H1 (cell line): ENCODE measurements at regions not wholly inside any gene's neighbourhood (a gene's known extent, or its start where the extent isn't known, plus 50 kb on each side); places are given as distances from the start of the nearest gene placed in this dataset.

ENCODE experiments used
- CTCF ChIA-PET: fragments of 300-600 bp; sonication (Branson Sonifier 250); formaldehyde crosslinking; loops from one replicate; lab custom pipeline; 2021; ENCODE audit not compliant: partially characterized antibody; lab: Charles Lee
- POLR2A ChIA-PET: fragments of 300-600 bp; sonication (Branson Sonifier 250); formaldehyde crosslinking; loops from one replicate; lab custom pipeline; 2021; ENCODE audit warnings: inconsistent platforms; ENCODE audit not compliant: partially characterized antibody; lab: Charles Lee
- DNase-seq, 2 experiments: peaks; one replicate each; pipeline versions ENCODE4 v3.0.0 to v3.0.0-alpha.2; 2010 to 2022; ENCODE audit warnings: low spot score in 2 of 2, low read depth in 1 of 2, mixed read lengths in 1 of 2
- FAIRE-seq: peaks from 2 replicates; lab custom pipeline; 2011; peaks lifted over from hg19 to GRCh38; lab: Jason Lieb, UNC
- H2AFZ ChIP-seq: 2 replicates; pipeline ENCODE4 v1.8.1; 2012; ENCODE audit warnings: low read length, inconsistent platforms
- H2AK5ac ChIP-seq: 2 replicates; pipeline ENCODE4 v1.6.1; 2013; ENCODE audit warnings: low read depth, low read length
- H2BK120ac ChIP-seq: replicated peaks from 2 replicates; pipeline ENCODE3; 2013; ENCODE audit warnings: low read depth, low read length, inconsistent platforms
- H2BK12ac ChIP-seq: 2 replicates; pipeline ENCODE4 v1.6.1; 2013; ENCODE audit warnings: low read depth, low read length
- H2BK15ac ChIP-seq: 2 replicates; pipeline ENCODE4 v1.6.1; 2013; ENCODE audit warnings: low read length
- H2BK20ac ChIP-seq: 2 replicates; pipeline ENCODE4 v1.6.1; 2013; ENCODE audit warnings: low read length
- H2BK5ac ChIP-seq: 2 replicates; pipeline ENCODE4 v1.6.1; 2013; ENCODE audit warnings: low read depth, low read length
- H3K14ac ChIP-seq: 2 replicates; pipeline ENCODE4 v1.6.1; 2013; ENCODE audit warnings: inconsistent platforms; ENCODE audit not compliant: insufficient read length
- H3K18ac ChIP-seq: 2 replicates; pipeline ENCODE4 v1.6.1; 2013; ENCODE audit warnings: low read length; ENCODE audit errors: extremely low read depth
- H3K23ac ChIP-seq: 2 replicates; pipeline ENCODE4 v1.6.1; 2013; ENCODE audit warnings: inconsistent platforms; ENCODE audit not compliant: insufficient read length
- H3K23me2 ChIP-seq: 2 replicates; pipeline ENCODE4 v1.6.1; 2013; ENCODE audit warnings: low read depth, low read length
- H3K27ac ChIP-seq: 2 replicates; pipeline ENCODE4 v1.6.1; 2011; ENCODE audit warnings: low read depth, low read length, inconsistent platforms
- H3K27me3 ChIP-seq, 4 experiments: replicated peaks in 1 of 4; 1 replicate in 1 of 4; 2 replicates in 3 of 4; pipeline versions ENCODE4 v1.6.1 to v1.8.1; 2011 to 2013; ENCODE audit warnings: low read length in 3 of 4, mild to moderate bottlenecking in 3 of 4, inconsistent platforms in 2 of 4, mixed read lengths in 2 of 4, moderate library complexity in 1 of 4; ENCODE audit not compliant: control insufficient read depth in 3 of 4, insufficient read depth in 3 of 4; ENCODE audit errors: extremely low read depth in 1 of 4
- H3K36me3 ChIP-seq, 4 experiments: 2 replicates each; pipeline versions ENCODE4 v1.6.1 to v1.8.1; 2011 to 2013; ENCODE audit warnings: mild to moderate bottlenecking in 4 of 4, low read length in 3 of 4, moderate library complexity in 2 of 4, control low read depth in 1 of 4, inconsistent platforms in 1 of 4; ENCODE audit not compliant: insufficient read depth in 4 of 4, control insufficient read depth in 2 of 4
- H3K4ac ChIP-seq: replicated peaks from 2 replicates; pipeline ENCODE3; 2013; ENCODE audit warnings: low read length, low read depth, mixed read lengths, inconsistent platforms; ENCODE audit not compliant: insufficient read length
- H3K4me1 ChIP-seq, 4 experiments: replicated peaks in 1 of 4; 1 replicate in 1 of 4; 2 replicates in 3 of 4; pipeline versions ENCODE4 v1.6.1 to v1.8.1; 2011 to 2013; ENCODE audit warnings: low read length in 3 of 4, inconsistent platforms in 2 of 4, mixed read lengths in 1 of 4; ENCODE audit not compliant: insufficient read depth in 4 of 4, control insufficient read depth in 3 of 4
- H3K4me2 ChIP-seq, 2 experiments: 2 replicates each; pipeline versions ENCODE4 v1.6.1 to v1.8.1; 2011 to 2013; ENCODE audit warnings: low read depth in 2 of 2, low read length in 2 of 2, control low read depth in 1 of 2, inconsistent platforms in 1 of 2, mild to moderate bottlenecking in 1 of 2; ENCODE audit not compliant: insufficient read depth in 1 of 2
- H3K4me3 ChIP-seq, 4 experiments: fragments of 200-600, 300-600 bp in 1 of 4; sonication (generic), shearing (Covaris generic), sonication (Bioruptor Twin) in 1 of 4; 2 replicates each; pipeline versions ENCODE4 v1.5.1 to v1.8.1; 2011 to 2016; ENCODE audit warnings: low read length in 4 of 4, low read depth in 3 of 4, control low read depth in 2 of 4, inconsistent platforms in 2 of 4, mild to moderate bottlenecking in 2 of 4, mixed read lengths in 1 of 4, moderate library complexity in 1 of 4; ENCODE audit not compliant: insufficient read depth in 2 of 4; ENCODE audit errors: extremely low read depth in 1 of 4
- H3K56ac ChIP-seq: replicated peaks from 2 replicates; pipeline ENCODE3; 2013; ENCODE audit warnings: low read depth, mild to moderate bottlenecking, mixed read lengths, low read length, inconsistent platforms; ENCODE audit not compliant: insufficient read length
- H3K79me1 ChIP-seq: 2 replicates; pipeline ENCODE4 v1.6.1; 2013; ENCODE audit warnings: low read depth, low read length, control low read depth
- H3K79me2 ChIP-seq, 2 experiments: 2 replicates each; pipeline versions ENCODE4 v1.6.1 to v1.8.1; 2012 to 2013; ENCODE audit warnings: low read length in 2 of 2, mild to moderate bottlenecking in 2 of 2, inconsistent platforms in 1 of 2; ENCODE audit not compliant: insufficient read depth in 2 of 2, control insufficient read depth in 1 of 2
- H3K9ac ChIP-seq, 4 experiments: replicated peaks in 1 of 4; 1 replicate in 1 of 4; 2 replicates in 3 of 4; pipeline versions ENCODE4 v1.6.1 to v1.8.1; 2011 to 2013; ENCODE audit warnings: low read depth in 3 of 4, low read length in 3 of 4, control low read depth in 2 of 4, mild to moderate bottlenecking in 2 of 4, moderate library complexity in 2 of 4, inconsistent platforms in 1 of 4; ENCODE audit errors: extremely low read depth in 1 of 4
- H3K9me3 ChIP-seq, 2 experiments: 2 replicates each; pipeline versions ENCODE4 v1.6.1 to v1.8.1; 2012 to 2013; ENCODE audit warnings: mild to moderate bottlenecking in 2 of 2, moderate library complexity in 2 of 2, control low read depth in 1 of 2, inconsistent platforms in 1 of 2, low read depth in 1 of 2, low read length in 1 of 2, mixed read lengths in 1 of 2; ENCODE audit not compliant: insufficient read depth in 2 of 2
- H4K20me1 ChIP-seq, 2 experiments: replicated peaks in 1 of 2; 2 replicates each; pipeline versions ENCODE3 to v1.8.1; 2011 to 2013; ENCODE audit warnings: inconsistent platforms in 2 of 2, low read length in 2 of 2, mild to moderate bottlenecking in 1 of 2; ENCODE audit not compliant: insufficient read depth in 2 of 2, control insufficient read depth in 1 of 2
- H4K5ac ChIP-seq: 2 replicates; pipeline ENCODE4 v1.6.1; 2013; ENCODE audit warnings: low read length, low read depth, mixed read lengths, inconsistent platforms; ENCODE audit not compliant: insufficient read length
- H4K8ac ChIP-seq: 2 replicates; pipeline ENCODE4 v1.8.0; 2013; ENCODE audit warnings: mild to moderate bottlenecking, moderate library complexity, low read length, inconsistent platforms; ENCODE audit not compliant: insufficient read depth; ENCODE audit errors: extremely low read depth
- H4K91ac ChIP-seq: replicated peaks from 2 replicates; pipeline ENCODE3; 2013; ENCODE audit warnings: low read length, mixed read lengths, inconsistent platforms; ENCODE audit not compliant: insufficient read length
- BACH1 ChIP-seq: IDR thresholded peaks from 2 replicates; pipeline ENCODE4 v1.6.1; 2012; ENCODE audit warnings: low read length, improper control_type of control experiment
- CBX8 ChIP-seq: fragments of 300-800, 300-1000 bp; sonication (generic); IDR thresholded peaks from 2 replicates; pipeline ENCODE4 v1.7.1; 2016; ENCODE audit warnings: low read depth, low read length, borderline replicate concordance
- CTCF ChIP-seq, 3 experiments: IDR thresholded peaks; 1 replicate in 2 of 3; 2 replicates in 1 of 3; pipeline versions ENCODE4 v1.5.1 to v1.6.1; 2011; ENCODE audit warnings: low read length in 3 of 3, mild to moderate bottlenecking in 3 of 3, inconsistent platforms in 2 of 3, low read depth in 1 of 3, moderate library complexity in 1 of 3; ENCODE audit not compliant: insufficient read depth in 1 of 3; ENCODE audit errors: control extremely low read depth in 1 of 3
- GABPA ChIP-seq: IDR thresholded peaks from 2 replicates; pipeline ENCODE4 v1.6.1; 2011; ENCODE audit warnings: mild to moderate bottlenecking, low read length, moderate library complexity, borderline replicate concordance; ENCODE audit not compliant: insufficient read depth
- HDAC2 ChIP-seq, 2 experiments: fragments of 300-600 bp in 1 of 2; sonication (generic) in 1 of 2; IDR thresholded peaks; 2 replicates each; pipeline ENCODE4 v1.6.1; 2011 to 2012; ENCODE audit warnings: low read depth in 2 of 2, low read length in 2 of 2, mild to moderate bottlenecking in 2 of 2, moderate library complexity in 2 of 2, borderline replicate concordance in 1 of 2, inconsistent platforms in 1 of 2
- RFX5 ChIP-seq: IDR thresholded peaks from 2 replicates; pipeline ENCODE4 v1.6.1; 2011; ENCODE audit warnings: low read depth, low read length, improper control_type of control experiment, borderline replicate concordance
- SP4 ChIP-seq: IDR thresholded peaks from 2 replicates; pipeline ENCODE4 v1.6.1; 2012; ENCODE audit warnings: low read length, inconsistent platforms

- Histone ChIP-seq H2AFZ (no peak overlapping the region; the same call in 1 of the 2 replicates), H3K14ac (no peak overlapping the region), H2BK5ac (no peak overlapping the region), H3K36me3 (no peaks in the 10 kb centered on the region), H4K20me1 (no peaks in the 10 kb centered on the region), H4K5ac (no peak overlapping the region), H3K79me1 (no peaks in the 10 kb centered on the region), H3K79me2 (no peaks in the 10 kb centered on the region), H3K4me3 (no peak overlapping the region), H2AK5ac (no peak overlapping the region), H2BK120ac (no peak overlapping the region), H3K23me2 (no peaks in the 10 kb centered on the region), H3K9ac (no peak overlapping the region), H3K9me3 (no peaks in the 10 kb centered on the region), H3K4me1 (no peaks in the 10 kb centered on the region), H3K27me3 (no peaks in the 10 kb centered on the region), H3K27ac (no peak overlapping the region), H3K4me2 (no peak overlapping the region), H3K4ac (no peak overlapping the region), H2BK15ac (no peak overlapping the region), H4K91ac (no peak overlapping the region), H3K23ac (no peak overlapping the region), H2BK20ac (no peak overlapping the region), H4K8ac (no peak overlapping the region), H2BK12ac (no peak overlapping the region), H3K18ac (no peak overlapping the region), H3K56ac (no peak overlapping the region)
- TF ChIP-seq GABPA (no peak), CBX8 (no peak), SP4 (no peak), BACH1 (no peak), CTCF (IDR thresholded peaks at IDR 0.05; ENCODE audit: control extremely low read depth in 1 of 3, insufficient read depth in 1 of 3, low read depth in 1 of 3, low read length in 3 of 3) (no peak), RFX5 (no peak), HDAC2 (IDR thresholded peaks at IDR 0.05; ENCODE audit: borderline replicate concordance in 1 of 2, low read depth in 2 of 2, low read length in 2 of 2) (no peak)
- FAIRE-seq (no peak), DNase-seq (no peak)
- ChIA-PET POLR2A (no interaction called here), CTCF (no interaction called here)
Measured at GRCh38 chr2:176407706-176408105, 138.5 kb downstream of the MTX2 start.
